PC-9 (cell line): ENCODE measurements at regions not wholly inside any gene's neighbourhood (a gene's known extent, or its start where the extent isn't known, plus 50 kb on each side); places are given as distances from the start of the nearest gene placed in this dataset.

ENCODE experiments used
- BruUV-seq: library from RNA; stranded (reverse); fragments of 400-500 nt; replicated peaks from 2 replicates; lab custom pipeline; 2021; lab: Mats Ljungman, UMichigan
- CTCF ChIA-PET: fragments of 300-600 bp; sonication (Branson Sonifier 250); formaldehyde crosslinking; loops from one replicate; lab custom pipeline; 2022; ENCODE audit warnings: antibody characterized with exemption; lab: Charles Lee
- POLR2A ChIA-PET: fragments of 300-600 bp; sonication (Branson Sonifier 250); formaldehyde crosslinking; loops from one replicate; lab custom pipeline; 2022; ENCODE audit warnings: antibody characterized with exemption; ENCODE audit not compliant: unreplicated experiment; lab: Charles Lee
- DNase-seq, 2 experiments: peaks; one replicate each; pipeline versions ENCODE4 v3.0.0 to v3.0.0-alpha.2; 2015 to 2022; ENCODE audit warnings: mixed read lengths in 1 of 2
- H2AFZ ChIP-seq: fragments of 200-600 bp; sonication (generic); 2 replicates; pipeline ENCODE4 v1.8.1; 2017; ENCODE audit warnings: antibody characterized with exemption
- H3F3A ChIP-seq: fragments of 200-600 bp; sonication (generic); 2 replicates; pipeline ENCODE4 v1.8.1; 2017; ENCODE audit warnings: antibody characterized with exemption, mild to moderate bottlenecking, low read depth; ENCODE audit not compliant: insufficient read depth
- H3K27ac ChIP-seq: fragments of 200-600 bp; sonication (generic); 2 replicates; pipeline ENCODE4 v1.6.1; 2016; ENCODE audit warnings: mixed run types
- H3K27me3 ChIP-seq: fragments of 200-600 bp; sonication (generic); 2 replicates; pipeline ENCODE4 v1.6.1; 2016; ENCODE audit warnings: low read depth, mixed run types; ENCODE audit not compliant: insufficient read depth
- H3K36me3 ChIP-seq: fragments of 200-600 bp; sonication (generic); 2 replicates; pipeline ENCODE4 v1.6.1; 2016; ENCODE audit warnings: low read depth, mixed run types
- H3K4me1 ChIP-seq: fragments of 200-600 bp; sonication (generic); replicated peaks from 2 replicates; pipeline ENCODE4 v1.6.1; 2016; ENCODE audit warnings: mixed run types; ENCODE audit not compliant: insufficient read depth
- H3K4me2 ChIP-seq: fragments of 200-600 bp; sonication (generic); 2 replicates; pipeline ENCODE4 v1.6.1; 2017; ENCODE audit warnings: mixed run types
- H3K4me3 ChIP-seq: fragments of 200-600 bp; sonication (generic); 2 replicates; pipeline ENCODE4 v1.6.1; 2016; ENCODE audit warnings: mixed run types
- H3K79me2 ChIP-seq: fragments of 200-600 bp; sonication (generic); 2 replicates; pipeline ENCODE4 v1.6.1; 2017; ENCODE audit warnings: low read depth, mixed run types
- H3K9me2 ChIP-seq: fragments of 200-600 bp; sonication (generic); 2 replicates; pipeline ENCODE4 v1.8.1; 2017; ENCODE audit warnings: mild to moderate bottlenecking; ENCODE audit not compliant: insufficient read depth
- H3K9me3 ChIP-seq: fragments of 200-600 bp; sonication (generic); 2 replicates; pipeline ENCODE4 v1.8.1; 2016; ENCODE audit warnings: low read depth; ENCODE audit not compliant: insufficient read depth
- H4K20me1 ChIP-seq: fragments of 200-600 bp; sonication (generic); 2 replicates; pipeline ENCODE4 v1.8.1; 2017; ENCODE audit not compliant: insufficient read depth
- EZH2 ChIP-seq: fragments of 200-600 bp; sonication (generic); IDR thresholded peaks from 2 replicates; pipeline ENCODE4 v1.8.0; 2017; ENCODE audit warnings: antibody characterized with exemption, low read depth
- intact Hi-C: fragments of 100-400 bp; cut with micrococcal nuclease; formaldehyde crosslinking; loops from one replicate; pipeline ENCODE4 v1.10.0; 2022; ENCODE audit not compliant: unreplicated experiment
- TF ChIP-seq, protein P1 (sequence below): fragments of 200-600 bp; sonication (generic); conservative IDR thresholded peaks from 2 replicates; pipeline ENCODE4 v1.6.1; 2017; ENCODE audit warnings: mixed run types, antibody characterized with exemption, mild to moderate bottlenecking, moderate library complexity

GRCh38 chrX:10966057-10966456 is 145.1 kb upstream of the HCCS start:
- no peak overlapping the region for H3K27ac ChIP-seq
- no TSS peak for BruUV-seq
- H4K20me1 ChIP-seq = no peaks in the 10 kb centered on the region
- no peaks in the 10 kb centered on the region for H3K79me2 ChIP-seq
- TF ChIP-seq, protein P1, sequence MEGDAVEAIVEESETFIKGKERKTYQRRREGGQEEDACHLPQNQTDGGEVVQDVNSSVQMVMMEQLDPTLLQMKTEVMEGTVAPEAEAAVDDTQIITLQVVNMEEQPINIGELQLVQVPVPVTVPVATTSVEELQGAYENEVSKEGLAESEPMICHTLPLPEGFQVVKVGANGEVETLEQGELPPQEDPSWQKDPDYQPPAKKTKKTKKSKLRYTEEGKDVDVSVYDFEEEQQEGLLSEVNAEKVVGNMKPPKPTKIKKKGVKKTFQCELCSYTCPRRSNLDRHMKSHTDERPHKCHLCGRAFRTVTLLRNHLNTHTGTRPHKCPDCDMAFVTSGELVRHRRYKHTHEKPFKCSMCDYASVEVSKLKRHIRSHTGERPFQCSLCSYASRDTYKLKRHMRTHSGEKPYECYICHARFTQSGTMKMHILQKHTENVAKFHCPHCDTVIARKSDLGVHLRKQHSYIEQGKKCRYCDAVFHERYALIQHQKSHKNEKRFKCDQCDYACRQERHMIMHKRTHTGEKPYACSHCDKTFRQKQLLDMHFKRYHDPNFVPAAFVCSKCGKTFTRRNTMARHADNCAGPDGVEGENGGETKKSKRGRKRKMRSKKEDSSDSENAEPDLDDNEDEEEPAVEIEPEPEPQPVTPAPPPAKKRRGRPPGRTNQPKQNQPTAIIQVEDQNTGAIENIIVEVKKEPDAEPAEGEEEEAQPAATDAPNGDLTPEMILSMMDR = no peak
- TF ChIP-seq EZH2 = no peak
- H2AFZ ChIP-seq = no peak overlapping the region
- H3K4me1 ChIP-seq = no peaks in the 10 kb centered on the region
- no peaks in the 10 kb centered on the region for H3K9me2 ChIP-seq
- ChIA-PET POLR2A (no interaction called here), CTCF (no interaction called here)
- H3F3A ChIP-seq = no peaks in the 10 kb centered on the region
- H3K36me3 ChIP-seq = no peaks in the 10 kb centered on the region
- H3K27me3 ChIP-seq = no peaks in the 10 kb centered on the region
- no peak overlapping the region for H3K4me2 ChIP-seq
- no peak overlapping the region for H3K4me3 ChIP-seq
- intact Hi-C loops = no loop called here
- no peak for DNase-seq
- H3K9me3 ChIP-seq = no peaks in the 10 kb centered on the region

- intact Hi-C loops = no loop called here
- Histone ChIP-seq H3K4me3 (no peak overlapping the region), H3K36me3 (no peaks in the 10 kb centered on the region), H4K20me1 (no peaks in the 10 kb centered on the region), H3K9me2 (no peaks in the 10 kb centered on the region), H2AFZ (no peak overlapping the region), H3K9me3 (no peaks in the 10 kb centered on the region), H3K4me1 (no peaks in the 10 kb centered on the region), H3F3A (no peaks in the 10 kb centered on the region), H3K4me2 (no peak overlapping the region), H3K27ac (no peak overlapping the region), H3K27me3 (no peaks in the 10 kb centered on the region), H3K79me2 (no peaks in the 10 kb centered on the region)
- BruUV-seq = no TSS peak
- POLR2A ChIA-PET = no interaction called here
- no peak for TF ChIP-seq EZH2
- TF ChIP-seq, protein P1 = no peak
- DNase-seq = no peak
- CTCF ChIA-PET = no interaction called here
Measured at GRCh38 chrX:10971176-10971575, 140.0 kb upstream of the HCCS start.

GRCh38 chrX:10971759-10972158 is 139.4 kb upstream of the HCCS start:
- Histone ChIP-seq H3K79me2 (no peaks in the 10 kb centered on the region), H3K4me2 (no peak overlapping the region), H4K20me1 (no peaks in the 10 kb centered on the region), H3K27me3 (no peaks in the 10 kb centered on the region), H3K36me3 (no peaks in the 10 kb centered on the region), H3K27ac (no peak overlapping the region), H3K4me1 (no peaks in the 10 kb centered on the region), H3F3A (no peaks in the 10 kb centered on the region), H2AFZ (no peak overlapping the region), H3K4me3 (no peak overlapping the region), H3K9me2 (no peaks in the 10 kb centered on the region), H3K9me3 (no peaks in the 10 kb centered on the region)
- CTCF ChIA-PET = no interaction called here
- intact Hi-C loops = no loop called here
- no peak for DNase-seq
- TF ChIP-seq, protein P1 = no peak
- no peak for TF ChIP-seq EZH2
- POLR2A ChIA-PET = no interaction called here
- BruUV-seq = no TSS peak
